ENCODE measurements at regions not wholly inside any gene's neighbourhood (a gene's known extent, or its start where the extent isn't known, plus 50 kb on each side); places are given as distances from the start of the nearest gene placed in this dataset.

GRCh38 chr6:27135087-27135657 lies 112.3 kb upstream of the PRSS16 start:
- no peak for ATAC-seq
- no peak for FAIRE-seq
- no TSS peak for BruUV-seq (replicated peaks)
- WGBS (ENCODE audit: low lambda C conversion rate) = 51% methylated on average over 3 of the region's 3 CpGs
- Histone ChIP-seq H3K9ac (ENCODE audit: insufficient read depth, low read depth, low read length) (no peak overlapping the region), H3K4me1 (ENCODE audit: insufficient read depth, low read length) (peaks cover 49% of the 10 kb centered on the region), H2AFZ (ENCODE audit: low read length) (no peak overlapping the region), H3K36me3 (replicated peaks in 1 of 2; ENCODE audit: control insufficient read depth in 1 of 2, insufficient read depth in 2 of 2, low read length in 2 of 2) (no peaks in the 10 kb centered on the region), H3K79me2 (ENCODE audit: insufficient read depth, low read length) (no peaks in the 10 kb centered on the region), H3K4me2 (ENCODE audit: low read depth, low read length) (no peak overlapping the region), H4K20me1 (ENCODE audit: insufficient read depth, low read length) (no peaks in the 10 kb centered on the region; the same call in 1 of the 2 replicates), H3K27me3 (ENCODE audit: control insufficient read depth in 1 of 2, insufficient read depth in 2 of 2, low read length in 2 of 2) (peaks cover 0 to 38% of the 10 kb centered on the region in 2 experiments; a peak in 4 of 5 replicates), H3K4me3 (replicated peaks in 1 of 3; ENCODE audit: insufficient read depth in 1 of 3, low read depth in 2 of 3, low read length in 3 of 3) (no peak overlapping the region), H3K27ac (ENCODE audit: extremely low read length, insufficient read depth, low read length) (no peak overlapping the region), H3K9me3 (ENCODE audit: low read length) (peaks cover 6% of the 10 kb centered on the region; the same call in 1 of the 2 replicates)
- intact Hi-C loops (cut with micrococcal nuclease; ENCODE audit: unreplicated experiment) = no loop called here
- DNase-seq (ENCODE audit: low spot score) = no peak
- ChIA-PET CTCF (ENCODE audit: low intra/inter-chr PET ratio, low total read pairs) (no interaction called here), POLR2A (interaction anchor here (0.7 kb wide), 2 partner anchors 535 to 919 kb away, joined by 3 to 4 read pairs; a partner anchor contains a TSS)
- in situ Hi-C loops (cut with HindIII; ENCODE audit: extremely low pct_ligation_motif_present, low pct_unique_long_range_greater_than_20kb) = no loop called here
- no peak for TF ChIP-seq NR3C1 (CRISPR knock-in tag; IDR thresholded peaks at IDR 0.05)
- no peak for TF ChIP-seq SP140L (CRISPR knock-in tag; IDR thresholded peaks at IDR 0.05; ENCODE audit: borderline replicate concordance)
- TF ChIP-seq PAXIP1 (CRISPR knock-in tag; conservative IDR thresholded peaks at IDR 0.05) = no peak
- no peak for TF ChIP-seq SRSF4 (IDR thresholded peaks at IDR 0.05; ENCODE audit: low read depth, low read length, poor library complexity, severe bottlenecking)
- no peak for TF ChIP-seq PHB2 (IDR thresholded peaks at IDR 0.05; ENCODE audit: partially characterized antibody)
- TF ChIP-seq ZBTB44 (CRISPR knock-in tag; IDR thresholded peaks at IDR 0.05) = no peak
- TF ChIP-seq FOXJ3 (CRISPR knock-in tag; IDR thresholded peaks at IDR 0.05; ENCODE audit: borderline replicate concordance) = no peak
- no peak for TF ChIP-seq ZNF264 (CRISPR knock-in tag; IDR thresholded peaks at IDR 0.05)
- no peak for TF ChIP-seq ZNF839 (CRISPR knock-in tag; IDR thresholded peaks at IDR 0.05; ENCODE audit: borderline replicate concordance)
- no peak for TF ChIP-seq ZNF234 (CRISPR knock-in tag; conservative IDR thresholded peaks at IDR 0.05)
- no peak for TF ChIP-seq ZMAT3 (CRISPR knock-in tag; conservative IDR thresholded peaks at IDR 0.05)
- no peak for TF ChIP-seq ZNF558 (CRISPR knock-in tag; IDR thresholded peaks at IDR 0.05; ENCODE audit: borderline replicate concordance)

Measured in HepG2 (cell line).